ENCODE measurements at regions not wholly inside any gene's neighbourhood (a gene's known extent, or its start where the extent isn't known, plus 50 kb on each side); places are given as distances from the start of the nearest gene placed in this dataset.
"Not testable (repeated sequence)": the region's sequence is repeated elsewhere in the genome, so short reads cannot be mapped to it uniquely, and the experiment has no call there.

GRCh38 chr16:29348748-29349147 is 57.8 kb downstream of the NPIPB11 start:
- TF ChIP-seq CTCF, POLR2A, EP300 (IDR thresholded peaks at IDR 0.05): not testable (repeated sequence)

All from tibial nerve (tissue), 4 donors.